HG03060 (cell line): ENCODE measurements at regions not wholly inside any gene's neighbourhood (a gene's known extent, or its start where the extent isn't known, plus 50 kb on each side); places are given as distances from the start of the nearest gene placed in this dataset.
"Not testable (repeated sequence)": the region's sequence is repeated elsewhere in the genome, so short reads cannot be mapped to it uniquely, and the experiment has no call there.

Experiments
- ATAC-seq: cut with Tn5 transposase; IDR thresholded peaks from one replicate; pipeline ENCODE4 v1.9.1; 2021; ENCODE audit warnings: low read depth, moderate number of reproducible peaks; ENCODE audit not compliant: unreplicated experiment

DNA sequence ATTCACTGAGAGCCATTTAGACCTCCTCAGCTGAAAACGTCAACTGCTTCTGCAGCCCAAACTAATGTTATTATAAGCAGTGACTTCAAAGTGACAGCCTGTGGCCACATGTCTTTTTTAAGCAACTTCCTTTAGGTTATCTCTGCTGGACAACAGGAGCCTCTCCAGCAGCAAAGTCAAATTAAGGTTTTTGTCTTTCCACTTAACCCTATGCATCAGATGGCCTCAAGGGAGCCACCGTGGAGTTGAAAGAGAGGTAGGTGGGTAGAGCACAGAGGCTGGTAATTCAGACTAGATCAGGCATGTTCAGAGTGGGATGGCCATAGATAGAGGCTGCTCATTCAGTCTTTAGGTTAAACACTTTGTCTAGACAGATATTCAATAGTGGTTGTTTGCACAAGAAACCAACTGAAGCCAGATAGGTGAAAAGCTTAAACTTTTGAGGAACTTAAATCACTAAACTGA is 300.6 kb upstream of the ECI2 start:
- ATAC-seq: no peak

DNA sequence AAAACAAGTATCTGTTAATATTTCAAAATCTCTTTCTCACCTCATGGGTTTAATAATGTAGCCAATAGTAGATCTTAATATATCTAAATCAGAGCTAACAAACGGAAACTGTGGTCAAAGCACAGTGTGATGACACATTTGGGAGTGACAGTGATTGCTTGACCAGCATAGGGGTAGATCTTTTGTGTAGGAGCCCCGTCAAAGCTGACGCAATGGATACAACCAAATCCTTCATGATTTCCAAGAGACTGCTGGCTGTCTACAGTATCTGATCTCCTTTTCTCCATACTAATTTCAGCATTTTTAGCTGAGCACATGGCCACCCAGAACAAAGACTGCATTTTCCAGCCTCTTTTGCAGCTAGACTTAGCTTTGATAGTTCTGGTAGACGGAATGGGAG is 299.3 kb upstream of the ECI2 start:
- no peak for ATAC-seq

DNA sequence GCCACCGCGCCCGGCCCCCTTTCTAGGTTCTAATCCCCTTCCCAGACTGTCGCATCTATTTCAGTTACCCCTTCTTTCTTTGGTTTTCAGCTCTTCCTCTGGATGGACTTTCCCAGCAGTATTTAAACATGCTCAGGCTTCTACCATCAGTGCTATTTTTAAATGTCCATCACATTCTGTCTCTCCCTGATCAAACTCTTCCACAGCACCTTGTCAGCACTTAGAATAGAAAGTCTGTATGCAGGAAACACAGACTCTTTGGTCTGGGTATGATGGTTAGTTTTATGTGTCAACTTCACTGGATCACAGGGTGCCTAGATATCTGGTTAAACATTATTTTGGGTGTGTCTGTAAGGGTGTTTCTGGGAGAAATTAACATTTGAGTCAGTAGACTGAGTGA is 297.8 kb upstream of the ECI2 start:
- ATAC-seq: no peak

DNA sequence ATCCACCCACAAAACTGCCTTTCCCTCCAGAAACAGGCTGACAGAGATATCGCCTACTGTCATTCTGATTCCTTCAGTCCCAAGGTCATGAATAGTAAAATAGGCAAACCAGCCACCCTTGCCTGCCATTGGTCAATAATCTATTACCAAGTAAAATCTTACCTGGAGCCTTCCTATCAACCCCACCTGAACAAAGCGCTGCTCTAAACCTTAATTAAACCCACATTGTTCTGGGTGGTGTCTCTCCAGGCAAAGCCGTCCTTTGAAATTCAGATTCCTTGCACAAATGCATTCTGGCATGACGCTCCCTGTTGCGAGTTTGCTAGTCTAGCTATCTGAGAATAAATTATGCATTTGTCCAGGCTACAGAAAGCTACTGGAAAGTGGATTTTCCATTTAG is 291.6 kb upstream of the ECI2 start:
- ATAC-seq: no peak

DNA sequence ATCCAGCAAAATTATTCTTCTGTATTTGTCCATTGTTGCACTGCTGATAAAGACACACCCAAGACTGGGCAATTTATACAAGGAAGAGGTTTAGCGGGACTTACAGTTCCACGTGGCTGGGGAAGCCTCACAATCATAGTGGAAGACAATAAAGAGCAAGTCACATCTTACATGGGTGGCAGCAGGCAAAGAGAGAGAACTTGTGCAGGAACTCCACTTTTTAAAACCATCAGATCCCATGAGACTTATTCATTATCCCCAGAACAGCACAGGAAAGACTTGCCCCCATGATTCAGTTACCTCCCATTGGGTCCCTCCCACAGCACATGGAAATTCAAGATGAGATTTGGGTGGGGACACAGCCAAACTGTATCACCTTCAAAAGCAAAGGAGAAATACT is 286.5 kb upstream of the ECI2 start:
- no peak for ATAC-seq

DNA sequence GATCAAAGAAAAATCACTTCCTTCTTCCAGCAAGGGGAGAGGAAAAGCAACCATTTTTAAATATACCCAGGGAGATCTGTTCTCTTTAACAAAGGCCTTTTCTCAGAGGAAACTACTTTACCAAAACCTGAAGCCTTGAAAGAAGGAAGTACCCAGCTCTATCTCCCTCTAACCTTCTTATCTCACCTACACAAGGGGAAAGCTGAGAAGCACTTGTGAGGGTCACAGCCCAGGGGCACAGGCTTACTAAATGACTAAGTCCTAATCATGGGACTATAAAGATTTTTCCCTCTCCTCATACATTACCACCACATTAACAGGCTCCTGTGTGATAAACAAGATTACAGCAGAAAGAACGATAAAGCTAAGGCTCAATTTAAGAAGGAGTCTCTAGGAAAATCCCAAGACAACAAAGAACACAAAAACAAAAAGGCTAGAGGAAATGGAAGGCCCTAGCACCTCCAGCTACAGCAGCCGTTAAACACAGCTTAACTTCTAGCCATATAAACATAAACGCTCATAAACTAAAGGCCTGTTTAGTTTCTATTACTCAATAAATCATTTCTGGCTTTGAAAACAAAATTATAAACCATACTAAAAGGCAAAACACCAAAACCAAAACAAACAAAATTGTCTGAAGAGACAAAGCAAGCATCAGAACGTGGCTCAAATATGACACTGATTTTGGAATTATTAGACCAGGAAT is 284.9 kb upstream of the ECI2 start:
- no peak for ATAC-seq

DNA sequence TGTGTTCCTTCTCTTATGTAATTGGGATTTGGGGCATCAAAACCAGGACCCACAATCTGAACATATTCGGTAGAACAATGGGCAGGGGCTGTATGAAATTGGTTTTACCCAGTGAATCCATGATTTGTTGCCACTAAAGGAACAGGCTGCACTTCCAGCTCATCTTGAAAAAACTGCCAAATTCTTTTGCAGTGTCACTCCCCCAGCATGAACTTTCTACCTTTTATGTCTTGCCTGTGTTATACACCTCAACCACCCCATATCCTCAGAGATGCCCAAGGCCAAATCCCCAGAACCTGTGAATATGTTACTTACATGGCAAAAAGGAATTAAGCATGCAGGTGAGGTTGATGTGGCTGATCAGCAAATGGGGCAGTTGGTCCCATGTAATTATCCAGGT is 280.2 kb upstream of the ECI2 start:
- ATAC-seq: no peak

DNA sequence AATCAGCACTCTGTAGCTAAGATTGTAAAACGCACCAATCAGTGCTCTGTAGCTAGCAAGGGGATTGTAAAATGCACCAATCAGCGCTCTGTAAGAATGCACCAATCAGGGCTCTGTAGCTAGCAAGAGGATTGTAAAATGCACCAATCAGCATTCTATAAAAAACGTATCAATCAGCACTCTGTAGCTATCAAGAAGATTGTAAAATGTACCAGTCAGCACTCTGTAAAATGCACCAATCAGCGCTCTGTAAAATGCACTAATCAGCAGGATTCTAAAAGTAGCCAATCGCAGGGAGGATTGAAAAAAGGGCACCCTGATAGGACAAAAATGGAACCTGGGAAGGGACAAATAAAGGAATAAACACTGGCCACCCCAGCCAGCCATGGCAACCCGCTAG is 278.7 kb upstream of the ECI2 start:
- ATAC-seq: not testable (repeated sequence)

DNA sequence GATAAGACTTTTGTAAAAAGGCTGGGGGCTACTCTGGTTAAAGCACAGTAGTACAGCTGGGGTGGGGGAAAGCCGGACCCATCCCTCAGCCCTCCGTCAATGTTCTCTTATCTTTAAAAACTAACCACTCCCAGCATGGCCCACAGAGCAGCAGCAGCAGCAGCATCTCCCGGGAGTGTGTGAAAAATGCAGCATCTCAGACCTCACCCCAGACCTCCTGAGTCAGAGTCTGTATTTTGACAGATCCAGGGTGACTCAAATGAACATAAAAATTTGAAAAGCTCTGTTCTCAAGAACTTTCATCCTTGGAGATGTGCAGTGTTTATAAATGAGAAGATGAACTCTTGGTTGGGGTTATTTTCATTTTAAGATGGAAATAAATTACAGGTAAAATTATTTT is 277.7 kb upstream of the ECI2 start:
- ATAC-seq: no peak

DNA sequence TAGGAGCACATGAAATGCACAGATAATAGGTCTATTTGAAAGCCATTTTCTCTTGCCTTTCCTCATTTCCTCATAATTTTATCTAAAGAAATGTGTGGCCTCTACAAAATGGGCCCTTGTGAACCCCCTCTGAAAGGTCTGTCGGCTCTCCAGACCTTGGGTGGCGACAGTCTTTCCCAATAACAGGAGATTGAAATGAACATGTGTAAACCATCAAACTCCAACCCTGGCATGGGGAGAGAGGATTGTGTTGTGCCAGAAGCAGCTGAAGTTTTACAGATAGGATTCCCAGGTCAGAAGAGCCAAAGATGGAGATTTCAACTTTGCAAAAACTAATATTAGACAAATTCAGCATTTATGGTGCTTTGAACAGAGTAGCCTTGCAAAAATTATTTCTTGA is 277.1 kb upstream of the ECI2 start:
- no peak for ATAC-seq

DNA sequence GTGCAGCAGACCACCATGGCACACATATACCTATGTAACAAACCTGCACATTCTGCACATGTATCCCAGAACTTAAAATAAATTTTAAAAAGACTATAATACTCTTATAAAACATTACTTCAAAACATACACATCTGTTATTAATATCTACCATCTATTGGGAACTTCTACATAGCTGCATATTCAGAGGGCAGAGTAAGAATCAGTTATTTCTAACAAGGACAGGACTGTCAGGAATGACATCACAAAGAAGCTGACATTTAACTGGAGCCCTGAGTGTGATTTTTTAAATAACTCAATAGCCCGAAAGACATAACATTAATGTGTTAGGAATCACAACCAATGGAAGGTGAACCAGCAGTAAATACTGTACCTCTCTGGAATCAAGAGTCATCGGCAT is 276.7 kb upstream of the ECI2 start:
- ATAC-seq: no peak

DNA sequence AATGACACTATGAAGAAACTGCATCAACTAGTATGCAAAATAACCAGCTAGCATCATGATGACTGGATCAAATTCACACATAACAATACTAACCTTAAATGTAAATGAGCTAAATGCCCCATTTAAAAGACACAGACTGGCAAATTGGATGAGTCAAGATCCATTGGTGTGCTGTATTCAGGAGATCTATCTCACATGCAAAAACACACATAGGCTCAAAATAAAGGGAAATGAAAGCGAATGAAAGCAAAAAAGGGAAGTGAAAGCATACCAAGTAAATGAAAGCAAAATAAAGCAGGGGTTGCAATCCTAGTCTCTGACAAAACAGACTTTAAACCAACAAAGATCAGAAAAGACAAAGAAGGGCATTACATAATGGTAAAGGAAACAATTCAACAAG is 272.3 kb upstream of the ECI2 start:
- ATAC-seq: peak; percentile 99

DNA sequence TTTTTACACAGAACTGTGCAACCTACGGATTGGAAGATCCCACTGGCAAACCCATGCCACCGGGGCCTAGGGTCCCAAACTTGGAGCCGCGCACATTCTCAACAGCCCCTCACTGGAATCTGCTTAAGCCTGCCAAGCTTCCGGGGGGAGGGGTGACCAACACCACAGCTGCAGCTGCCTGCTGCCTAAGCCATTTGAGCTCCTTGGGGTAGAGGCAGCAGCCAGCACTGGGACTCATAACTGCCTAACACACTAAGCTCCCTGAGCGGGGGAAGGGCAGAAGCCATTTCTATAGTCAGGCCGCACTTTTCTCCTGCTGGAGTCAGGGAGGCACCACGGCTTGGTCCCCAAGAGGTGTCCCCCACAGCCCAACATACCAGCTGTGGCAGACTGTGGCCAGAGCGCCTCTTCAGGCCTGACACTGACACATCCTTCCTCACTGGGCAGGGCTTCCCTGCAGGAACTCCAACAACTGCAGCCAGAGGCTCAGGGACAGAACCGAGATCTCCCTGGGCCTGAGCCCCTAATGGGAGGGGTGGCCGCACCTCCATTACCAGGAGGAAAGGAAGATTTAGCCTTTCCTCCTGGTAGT is 270.3 kb upstream of the ECI2 start:
- ATAC-seq: no peak

DNA sequence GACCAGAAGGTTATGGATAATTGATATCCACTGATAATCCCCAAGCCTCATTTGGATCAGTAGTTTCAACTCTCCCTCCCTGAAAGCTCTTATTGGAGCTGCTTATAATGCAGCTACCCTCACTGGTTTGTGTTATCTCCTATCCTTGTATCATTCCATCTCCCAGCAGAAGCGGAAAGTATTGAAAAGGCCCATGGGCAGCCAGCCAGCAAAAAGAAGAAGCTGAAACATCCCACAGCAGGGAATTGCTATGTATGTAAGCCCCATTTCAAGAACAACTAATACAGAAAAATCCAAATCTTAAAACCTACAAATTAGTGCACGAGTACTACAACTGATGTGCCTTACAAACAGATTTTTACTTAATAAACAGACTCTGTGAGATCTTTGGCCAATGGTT is 269.0 kb upstream of the ECI2 start:
- no peak for ATAC-seq

DNA sequence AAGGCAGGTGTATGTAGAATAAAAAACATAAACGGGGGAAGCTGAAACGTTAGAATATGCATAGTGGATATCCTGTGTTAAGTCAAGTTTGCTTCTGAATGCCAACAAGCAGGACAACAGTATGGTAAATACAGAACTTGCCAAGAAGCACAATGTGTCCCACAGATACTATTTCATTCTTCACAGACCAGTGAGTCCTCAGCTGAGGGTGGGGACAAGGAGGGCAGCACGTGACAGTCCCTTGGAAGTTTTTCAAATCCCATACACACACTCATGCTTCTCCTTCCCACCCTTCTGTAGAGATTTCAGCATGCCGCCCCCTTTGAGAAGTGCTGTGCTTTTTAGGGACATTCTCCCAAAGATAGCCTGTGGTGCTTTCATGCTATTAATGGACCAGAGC is 268.5 kb upstream of the ECI2 start:
- no peak for ATAC-seq

DNA sequence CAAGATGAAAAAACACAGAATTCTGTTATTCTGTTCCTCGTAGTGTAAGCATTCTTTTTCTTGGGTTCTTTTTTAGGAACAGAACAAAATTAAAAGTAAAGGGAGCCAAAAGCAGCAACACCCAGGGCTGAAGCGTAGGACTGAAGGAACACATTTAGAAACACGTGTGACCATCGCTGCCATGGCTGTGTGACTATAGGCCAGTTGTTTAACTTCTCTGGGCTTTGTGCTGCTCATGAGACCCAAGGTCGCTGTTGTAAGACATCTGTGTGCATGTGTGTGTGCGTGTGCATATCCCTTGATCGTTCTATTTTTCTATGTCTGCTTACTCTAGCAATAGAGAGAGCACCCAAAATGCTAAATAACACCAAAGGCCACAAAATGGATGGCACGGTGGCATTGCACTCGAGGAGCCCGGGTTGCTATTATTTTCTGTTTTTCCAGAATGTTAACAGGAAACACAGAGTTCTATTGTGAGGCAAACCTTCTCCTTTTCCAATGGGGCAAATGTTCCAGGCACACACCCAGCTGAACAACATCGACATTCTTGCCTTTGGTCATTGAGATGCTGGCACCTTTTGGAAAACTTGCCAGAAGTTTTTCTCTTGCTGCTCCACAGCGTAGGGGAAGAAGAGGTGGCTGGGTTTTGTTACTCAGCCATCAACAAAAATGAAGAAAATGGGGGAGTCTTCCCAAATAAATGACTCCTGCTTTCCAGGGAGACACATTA is 267.8 kb upstream of the ECI2 start:
- ATAC-seq: no peak

DNA sequence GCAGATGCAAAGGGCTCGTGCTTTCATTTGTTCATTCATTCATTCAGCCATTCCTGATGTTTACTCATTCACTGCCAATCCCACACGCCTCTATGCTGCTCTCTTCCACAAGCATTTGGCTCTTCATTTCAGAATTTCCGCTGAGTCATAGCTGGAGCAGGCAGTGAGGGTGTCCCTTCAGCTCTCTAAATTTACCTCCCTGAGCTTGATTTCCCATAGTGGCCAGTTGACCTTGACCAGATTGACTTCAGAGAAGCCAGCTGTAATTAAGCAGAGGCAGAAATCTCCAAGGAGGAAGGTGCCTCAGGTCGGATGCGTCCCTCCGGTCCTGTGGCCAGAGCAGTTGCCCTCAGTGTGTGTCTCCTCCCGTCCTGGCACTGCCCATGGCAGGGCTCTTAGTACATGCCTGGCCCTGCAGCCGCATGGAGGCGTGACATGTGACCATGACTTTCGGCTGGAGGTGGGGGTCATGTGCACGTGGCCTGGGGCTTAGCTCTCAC is 267.2 kb upstream of the ECI2 start:
- ATAC-seq: no peak

DNA sequence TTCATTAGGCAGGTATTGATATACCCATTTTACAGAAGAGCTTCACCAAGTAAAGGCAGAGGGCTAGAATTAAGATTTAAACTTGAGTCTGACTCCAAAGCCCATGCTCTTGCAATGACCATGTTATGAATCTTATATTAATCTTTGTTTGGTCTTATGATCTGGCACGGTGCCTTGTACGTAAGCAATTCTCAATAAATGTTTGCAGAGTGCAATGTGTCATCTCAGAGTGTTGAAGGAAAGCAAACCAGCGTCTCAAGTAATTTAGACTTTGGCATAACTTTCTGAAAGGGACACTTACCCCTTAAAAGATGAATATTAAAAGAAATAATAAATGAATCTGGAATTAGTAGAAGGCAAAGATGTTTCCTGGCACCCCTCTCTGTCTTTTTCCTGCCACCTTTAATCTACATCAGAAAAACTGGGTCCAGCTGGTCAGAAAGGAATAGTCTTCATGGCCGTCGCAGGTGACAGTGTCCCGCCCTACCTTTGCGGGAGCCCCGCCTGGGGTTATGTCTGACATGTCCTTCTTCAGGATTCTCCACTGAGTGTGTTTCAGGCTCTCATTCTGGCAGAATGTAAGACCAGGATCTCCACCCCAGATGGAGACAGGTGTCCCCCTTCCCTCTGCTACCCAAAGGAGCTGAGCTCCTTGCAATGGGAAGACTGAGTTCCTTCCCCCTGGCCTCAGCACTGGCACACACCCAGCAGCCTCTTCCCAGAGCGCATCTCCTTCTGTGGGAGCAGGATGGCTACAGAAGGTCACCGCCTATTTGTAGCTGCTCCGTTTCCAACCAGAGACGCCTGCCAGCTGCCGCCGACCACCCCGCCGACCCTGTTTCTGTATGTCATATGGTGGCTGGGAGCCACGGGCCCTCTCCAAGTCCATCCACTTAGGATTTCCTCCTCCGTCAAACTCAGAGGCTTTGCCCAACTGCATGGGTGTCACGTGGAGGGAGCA is 266.3 kb upstream of the ECI2 start:
- ATAC-seq: no peak

DNA sequence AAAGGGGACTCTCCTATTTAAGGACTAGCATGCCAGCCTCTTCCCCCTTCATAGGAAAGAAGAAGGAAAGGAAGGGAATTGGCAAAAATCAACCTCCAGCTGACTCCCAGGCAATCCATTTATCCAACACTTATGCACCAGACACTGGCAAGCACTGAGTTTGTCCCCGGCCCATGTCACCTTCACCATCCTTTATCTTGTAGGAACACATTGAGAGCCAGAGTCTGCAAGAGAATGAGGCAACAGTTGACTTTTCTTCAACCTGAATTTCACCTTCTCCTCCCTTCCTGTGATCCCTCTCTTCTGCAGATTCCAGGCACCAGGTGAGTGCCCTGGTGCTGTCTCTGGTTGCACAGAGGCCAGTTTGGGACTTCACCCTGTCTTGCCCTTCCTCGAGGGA is 264.3 kb upstream of the ECI2 start:
- no peak for ATAC-seq

DNA sequence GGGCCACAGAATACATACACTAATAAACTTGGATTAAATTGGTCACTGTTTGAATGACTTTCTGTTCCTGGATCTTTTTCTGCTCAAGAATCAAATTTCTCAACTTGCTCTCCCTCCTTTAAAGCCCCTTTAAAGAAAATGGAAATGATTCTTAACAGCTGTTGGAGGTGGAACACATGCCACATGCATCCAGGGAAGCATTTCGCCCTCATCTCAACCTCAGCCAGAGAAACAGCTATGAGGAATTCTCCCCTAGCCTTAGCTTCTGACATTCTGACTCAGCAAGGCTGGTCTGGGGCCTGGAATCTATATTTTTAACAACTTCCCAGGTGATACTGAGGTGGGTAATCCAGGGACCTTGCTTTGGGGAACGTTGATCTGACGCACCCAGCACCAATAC is 263.4 kb upstream of the ECI2 start:
- ATAC-seq: no peak

DNA sequence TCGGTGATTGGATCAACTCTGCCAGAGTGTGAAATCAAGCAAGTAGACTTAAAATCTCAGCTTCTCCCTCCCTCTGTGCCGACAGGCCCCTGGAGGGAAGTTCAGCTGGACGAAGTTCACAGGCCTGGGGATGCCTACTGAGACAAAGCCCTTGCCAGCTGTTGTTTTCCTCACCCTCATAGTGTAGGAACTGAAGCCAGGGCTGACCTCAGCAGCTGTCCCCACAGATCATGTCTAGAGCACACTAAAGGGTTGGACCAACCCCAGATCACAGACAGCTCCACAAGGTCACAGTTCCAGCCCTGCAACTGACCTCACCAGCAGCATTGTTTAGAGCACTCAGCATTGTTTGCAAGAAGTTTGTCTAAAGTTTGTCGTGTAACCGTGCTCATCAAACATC is 261.9 kb upstream of the ECI2 start:
- no peak for ATAC-seq
